HepG2 (cell line): ENCODE measurements at regions not wholly inside any gene's neighbourhood (a gene's known extent, or its start where the extent isn't known, plus 50 kb on each side); places are given as distances from the start of the nearest gene placed in this dataset.
A peak's percentile ranks its signal among the peaks of the same experiment; 100 is the strongest.

Experiments
- ELF1 ChIP-seq: sonication (generic); formaldehyde crosslinking; IDR thresholded peaks from 2 replicates; pipeline ENCODE4 v1.4.0; 2020; ENCODE audit warnings: missing genetic modification reagents
- HDAC6 ChIP-seq: fragments of 200-600 bp; sonication (generic); IDR thresholded peaks from 2 replicates; pipeline ENCODE4 v1.7.0; 2017; ENCODE audit warnings: mild to moderate bottlenecking, antibody characterized with exemption, low read length, low read depth
- IRF2 ChIP-seq: IDR thresholded peaks from 2 replicates; pipeline ENCODE4 v1.6.1; 2018; ENCODE audit warnings: missing genetic modification reagents, missing compliant biosample characterization
- KMT2B ChIP-seq: IDR thresholded peaks from 2 replicates; pipeline ENCODE4 v1.6.1; 2016; ENCODE audit warnings: missing genetic modification reagents, missing compliant biosample characterization
- LCORL ChIP-seq, 2 experiments: fragments of 450-650 bp in 1 of 2; sonication (generic) in 1 of 2; formaldehyde crosslinking in 1 of 2; IDR thresholded peaks; 2 replicates each; pipeline versions ENCODE4 v1.5.0 to v1.6.1; 2017 to 2020; ENCODE audit warnings: antibody characterized with exemption in 1 of 2, missing genetic modification reagents in 1 of 2
- MAFK ChIP-seq, 2 experiments: IDR thresholded peaks in 1 of 2; conservative IDR thresholded peaks in 1 of 2; 2 replicates each; pipeline ENCODE4 v1.6.1; 2011; ENCODE audit warnings: improper control_type of control experiment in 2 of 2, low read length in 2 of 2
- NFE2 ChIP-seq: sonication (generic); formaldehyde crosslinking; IDR thresholded peaks from 2 replicates; pipeline ENCODE4 v1.4.0; 2020; ENCODE audit warnings: missing genetic modification reagents
- NFKBIZ ChIP-seq: IDR thresholded peaks from 2 replicates; pipeline ENCODE4 v1.6.1; 2018; ENCODE audit warnings: missing genetic modification reagents, missing compliant biosample characterization
- RAD21 ChIP-seq: fragments of 450-650 bp; formaldehyde crosslinking; IDR thresholded peaks from 2 replicates; pipeline ENCODE4 v1.5.0; 2020; ENCODE audit warnings: mild to moderate bottlenecking
- RCOR2 ChIP-seq: IDR thresholded peaks from 2 replicates; pipeline ENCODE4 v1.6.1; 2016; ENCODE audit warnings: missing biosample characterization, missing genetic modification reagents
- SNAI1 ChIP-seq: sonication (generic); formaldehyde crosslinking; IDR thresholded peaks from 2 replicates; pipeline ENCODE4 v1.5.0; 2020; ENCODE audit warnings: mild to moderate bottlenecking, missing genetic modification reagents, borderline replicate concordance
- ZHX2 ChIP-seq, 2 experiments: sonication (generic) in 1 of 2; formaldehyde crosslinking in 1 of 2; IDR thresholded peaks; 2 replicates each; pipeline versions ENCODE4 v1.6.1 to v1.9.0; 2014 to 2022; ENCODE audit warnings: antibody characterized with exemption in 1 of 2, borderline replicate concordance in 1 of 2, inconsistent platforms in 1 of 2, low read depth in 1 of 2, missing genetic modification reagents in 1 of 2
- ZNF225 ChIP-seq: sonication (generic); formaldehyde crosslinking; IDR thresholded peaks from 2 replicates; pipeline ENCODE4 v1.4.0; 2020; ENCODE audit warnings: mild to moderate bottlenecking, missing genetic modification reagents
- ZNF292 ChIP-seq: sonication (generic); formaldehyde crosslinking; IDR thresholded peaks from 2 replicates; pipeline ENCODE4 v1.8.1; 2022; ENCODE audit warnings: mild to moderate bottlenecking, low read depth, missing genetic modification reagents, borderline replicate concordance
- ZNF30 ChIP-seq: sonication (generic); formaldehyde crosslinking; IDR thresholded peaks from 2 replicates; pipeline ENCODE4 v1.5.0; 2020; ENCODE audit warnings: mild to moderate bottlenecking, missing genetic modification reagents
- ZNF503 ChIP-seq: sonication (generic); formaldehyde crosslinking; IDR thresholded peaks from 2 replicates; pipeline ENCODE4 v1.4.0; 2020; ENCODE audit warnings: missing genetic modification reagents
- TF ChIP-seq, protein P1 (sequence below): sonication (generic); formaldehyde crosslinking; IDR thresholded peaks from 2 replicates; pipeline ENCODE4 v1.4.0; 2020; ENCODE audit warnings: missing genetic modification reagents, borderline replicate concordance

GRCh38 chr6:16821834-16822264 lies 60.6 kb upstream of the ATXN1 start (continued):
- TF ChIP-seq ZHX2 (IDR thresholded peaks at IDR 0.05; ENCODE audit: low read depth) (peak; percentile 67; the same call in 1 of the 2 replicates), ZHX2 (CRISPR knock-in tag; IDR thresholded peaks at IDR 0.05; ENCODE audit: borderline replicate concordance) (no peak), NFKBIZ (CRISPR knock-in tag) (peak; percentile 94; the same call in 1 of the 2 replicates), MAFK (conservative IDR thresholded peaks at IDR 0.05 in 1 of 2, IDR thresholded peaks at IDR 0.05 in 1 of 2; ENCODE audit: low read length in 2 of 2) (0 out of 4 replicates have a peak, but pooled peaks of 1 of the 2 experiments have one; percentile 39), ZNF292 (peak; percentile 97; the same call in 1 of the 2 replicates), RAD21 (no peak; the same call in 1 of the 2 replicates), ELF1 (CRISPR knock-in tag) (peak; percentile 74), ZNF225 (no peak), HDAC6 (no peak), IRF2 (CRISPR knock-in tag) (peak; percentile 99), RCOR2 (CRISPR knock-in tag) (peak; percentile 99), LCORL (IDR thresholded peaks at IDR 0.05) (peak; percentile 74; the same call in 1 of the 2 replicates), LCORL (CRISPR knock-in tag; IDR thresholded peaks at IDR 0.05) (peak; percentile 90), SNAI1 (CRISPR knock-in tag) (no peak), KMT2B (CRISPR knock-in tag) (0 out of 2 replicates have a peak, but pooled peaks have one; percentile 39), ZNF30 (CRISPR knock-in tag) (no peak), NFE2 (no peak), ZNF503 (CRISPR knock-in tag) (peak; percentile 89)
- TF ChIP-seq, protein P1, sequence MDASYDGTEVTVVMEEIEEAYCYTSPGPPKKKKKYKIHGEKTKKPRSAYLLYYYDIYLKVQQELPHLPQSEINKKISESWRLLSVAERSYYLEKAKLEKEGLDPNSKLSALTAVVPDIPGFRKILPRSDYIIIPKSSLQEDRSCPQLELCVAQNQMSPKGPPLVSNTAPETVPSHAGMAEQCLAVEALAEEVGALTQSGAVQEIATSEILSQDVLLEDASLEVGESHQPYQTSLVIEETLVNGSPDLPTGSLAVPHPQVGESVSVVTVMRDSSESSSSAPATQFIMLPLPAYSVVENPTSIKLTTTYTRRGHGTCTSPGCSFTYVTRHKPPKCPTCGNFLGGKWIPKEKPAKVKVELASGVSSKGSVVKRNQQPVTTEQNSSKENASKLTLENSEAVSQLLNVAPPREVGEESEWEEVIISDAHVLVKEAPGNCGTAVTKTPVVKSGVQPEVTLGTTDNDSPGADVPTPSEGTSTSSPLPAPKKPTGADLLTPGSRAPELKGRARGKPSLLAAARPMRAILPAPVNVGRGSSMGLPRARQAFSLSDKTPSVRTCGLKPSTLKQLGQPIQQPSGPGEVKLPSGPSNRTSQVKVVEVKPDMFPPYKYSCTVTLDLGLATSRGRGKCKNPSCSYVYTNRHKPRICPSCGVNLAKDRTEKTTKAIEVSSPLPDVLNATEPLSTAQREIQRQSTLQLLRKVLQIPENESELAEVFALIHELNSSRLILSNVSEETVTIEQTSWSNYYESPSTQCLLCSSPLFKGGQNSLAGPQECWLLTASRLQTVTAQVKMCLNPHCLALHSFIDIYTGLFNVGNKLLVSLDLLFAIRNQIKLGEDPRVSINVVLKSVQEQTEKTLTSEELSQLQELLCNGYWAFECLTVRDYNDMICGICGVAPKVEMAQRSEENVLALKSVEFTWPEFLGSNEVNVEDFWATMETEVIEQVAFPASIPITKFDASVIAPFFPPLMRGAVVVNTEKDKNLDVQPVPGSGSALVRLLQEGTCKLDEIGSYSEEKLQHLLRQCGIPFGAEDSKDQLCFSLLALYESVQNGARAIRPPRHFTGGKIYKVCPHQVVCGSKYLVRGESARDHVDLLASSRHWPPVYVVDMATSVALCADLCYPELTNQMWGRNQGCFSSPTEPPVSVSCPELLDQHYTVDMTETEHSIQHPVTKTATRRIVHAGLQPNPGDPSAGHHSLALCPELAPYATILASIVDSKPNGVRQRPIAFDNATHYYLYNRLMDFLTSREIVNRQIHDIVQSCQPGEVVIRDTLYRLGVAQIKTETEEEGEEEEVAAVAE (CRISPR knock-in tag), result peak; percentile 91
